ENCODE measurements at regions not wholly inside any gene's neighbourhood (a gene's known extent, or its start where the extent isn't known, plus 50 kb on each side); places are given as distances from the start of the nearest gene placed in this dataset.
A peak's percentile ranks its signal among the peaks of the same experiment; 100 is the strongest.
"Not testable (repeated sequence)": the region's sequence is repeated elsewhere in the genome, so short reads cannot be mapped to it uniquely, and the experiment has no call there.

GRCh38 chr4:179285696-179286095 lies 1843.5 kb upstream of the AGA start:
- DNase-seq (ENCODE audit: low spot score), result no peak

GRCh38 chr4:179291657-179292056 lies 1849.4 kb upstream of the AGA start:
- no peak for DNase-seq (ENCODE audit: low spot score)

- DNase-seq (ENCODE audit: low spot score), result no peak
These were observed 1850.2 kb upstream of the AGA start for GRCh38 chr4:179292468-179292867.

GRCh38 chr4:179307297-179308136 lies 1865.3 kb upstream of the AGA start:
- peak; percentile 8 for DNase-seq (ENCODE audit: low spot score)

- DNase-seq (ENCODE audit: low spot score), result no peak
These were observed 1871.6 kb upstream of the AGA start for GRCh38 chr4:179313823-179314222.

- no peak for DNase-seq (ENCODE audit: low spot score)
These were observed 1882.9 kb upstream of the AGA start for GRCh38 chr4:179325181-179325580.

- no peak for DNase-seq (ENCODE audit: low spot score)
These were observed 1886.4 kb upstream of the AGA start for GRCh38 chr4:179328627-179329026.

GRCh38 chr4:179331362-179331761 lies 1889.1 kb upstream of the AGA start:
- DNase-seq (ENCODE audit: low spot score), result no peak

- peak; percentile 67 for DNase-seq (ENCODE audit: low spot score)
These were observed 1902.6 kb upstream of the AGA start for GRCh38 chr4:179344861-179345260.

GRCh38 chr4:179352221-179352620 lies 1910.0 kb upstream of the AGA start:
- peak; percentile 64 for DNase-seq (ENCODE audit: low spot score)

GRCh38 chr4:179353786-179354185 lies 1911.5 kb upstream of the AGA start:
- peak; percentile 86 for DNase-seq (ENCODE audit: low spot score)

- no peak for DNase-seq (ENCODE audit: low spot score)
These were observed 1919.8 kb upstream of the AGA start for GRCh38 chr4:179361978-179362486.

- DNase-seq (ENCODE audit: low spot score), result not testable (repeated sequence)
These were observed 1923.7 kb upstream of the AGA start for GRCh38 chr4:179365932-179366331.

GRCh38 chr4:179372242-179372641 lies 1930.0 kb upstream of the AGA start:
- peak; percentile 40 for DNase-seq (ENCODE audit: low spot score)

- DNase-seq (ENCODE audit: low spot score), result no peak
These were observed 1930.5 kb upstream of the AGA start for GRCh38 chr4:179372746-179373145.

GRCh38 chr4:179378847-179379246 lies 1936.6 kb upstream of the AGA start:
- DNase-seq (ENCODE audit: low spot score), result not testable (repeated sequence)

GRCh38 chr4:179392787-179393186 lies 1950.5 kb upstream of the AGA start:
- no peak for DNase-seq (ENCODE audit: low spot score)

- DNase-seq (ENCODE audit: low spot score), result no peak
These were observed 1956.2 kb upstream of the AGA start for GRCh38 chr4:179398414-179398813.

GRCh38 chr4:179399054-179399782 lies 1957.0 kb upstream of the AGA start:
- no peak for DNase-seq (ENCODE audit: low spot score)

- no peak for DNase-seq (ENCODE audit: low spot score)
These were observed 1973.0 kb upstream of the AGA start for GRCh38 chr4:179415037-179415846.

GRCh38 chr4:179415847-179416223 lies 1973.6 kb upstream of the AGA start:
- no peak for DNase-seq (ENCODE audit: low spot score)

GRCh38 chr4:179417357-179417756 lies 1975.1 kb upstream of the AGA start:
- DNase-seq (ENCODE audit: low spot score), result no peak
